Glomerular visceral epithelial cell (primary cell): ENCODE measurements at regions not wholly inside any gene's neighbourhood (a gene's known extent, or its start where the extent isn't known, plus 50 kb on each side); places are given as distances from the start of the nearest gene placed in this dataset.

ENCODE experiments used
- DNase-seq: peaks from one replicate; pipeline ENCODE4 v3.0.0-alpha.2; 2016; ENCODE audit errors: extremely low spot score

- DNase-seq, result no peak
Observed at GRCh38 chr2:16296331-16297250, 356.2 kb downstream of the MYCN start.

- DNase-seq, result no peak
Observed at GRCh38 chr2:16296038-16296290, 355.6 kb downstream of the MYCN start.

- DNase-seq, result no peak
Observed at GRCh38 chr2:16294791-16295190, 354.4 kb downstream of the MYCN start.

- no peak for DNase-seq
Observed at GRCh38 chr2:16293871-16294270, 353.5 kb downstream of the MYCN start.

DNA sequence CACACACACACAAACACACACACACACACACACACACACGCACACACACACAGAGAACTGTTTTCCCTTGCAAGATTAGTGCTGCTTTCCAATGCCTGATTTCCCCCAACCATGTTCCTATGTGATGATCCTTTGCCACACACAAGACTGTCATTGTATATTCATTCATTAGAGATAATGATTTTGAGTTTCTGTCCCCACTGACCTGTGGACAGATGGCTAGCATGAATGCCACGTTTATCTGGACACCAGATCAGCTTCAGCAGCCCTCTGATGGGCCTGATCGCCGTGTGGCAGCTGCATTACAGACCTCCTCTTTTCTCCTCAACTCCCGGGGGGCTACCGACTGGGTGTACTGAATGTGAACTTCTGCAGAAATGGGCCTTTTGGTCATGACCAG, 353.0 kb downstream of the MYCN start:
- DNase-seq, result no peak

- DNase-seq, result no peak
Observed at GRCh38 chr2:16291731-16292550, 351.6 kb downstream of the MYCN start.

DNA sequence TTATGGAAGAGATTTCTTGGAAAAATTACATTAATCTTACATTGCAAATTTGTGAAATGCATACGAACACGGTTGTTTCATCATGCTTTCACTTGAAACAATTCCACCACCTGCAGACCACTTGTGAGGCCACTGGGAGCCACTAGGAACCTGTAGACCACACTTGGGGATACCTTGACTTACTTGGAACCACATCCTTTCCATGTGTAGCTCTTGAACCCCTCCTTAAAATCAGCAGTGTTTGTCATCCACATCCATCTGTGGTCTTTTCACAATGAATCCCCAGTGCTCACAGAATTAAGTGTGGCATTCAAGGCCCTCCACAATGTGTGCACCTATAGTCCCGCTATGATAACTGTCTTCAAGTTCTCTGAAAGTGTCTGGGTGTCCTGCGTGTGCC, 350.9 kb downstream of the MYCN start:
- DNase-seq, result no peak

GRCh38 chr2:16290311-16291020, 350.1 kb downstream of the MYCN start:
- DNase-seq, result no peak

DNA sequence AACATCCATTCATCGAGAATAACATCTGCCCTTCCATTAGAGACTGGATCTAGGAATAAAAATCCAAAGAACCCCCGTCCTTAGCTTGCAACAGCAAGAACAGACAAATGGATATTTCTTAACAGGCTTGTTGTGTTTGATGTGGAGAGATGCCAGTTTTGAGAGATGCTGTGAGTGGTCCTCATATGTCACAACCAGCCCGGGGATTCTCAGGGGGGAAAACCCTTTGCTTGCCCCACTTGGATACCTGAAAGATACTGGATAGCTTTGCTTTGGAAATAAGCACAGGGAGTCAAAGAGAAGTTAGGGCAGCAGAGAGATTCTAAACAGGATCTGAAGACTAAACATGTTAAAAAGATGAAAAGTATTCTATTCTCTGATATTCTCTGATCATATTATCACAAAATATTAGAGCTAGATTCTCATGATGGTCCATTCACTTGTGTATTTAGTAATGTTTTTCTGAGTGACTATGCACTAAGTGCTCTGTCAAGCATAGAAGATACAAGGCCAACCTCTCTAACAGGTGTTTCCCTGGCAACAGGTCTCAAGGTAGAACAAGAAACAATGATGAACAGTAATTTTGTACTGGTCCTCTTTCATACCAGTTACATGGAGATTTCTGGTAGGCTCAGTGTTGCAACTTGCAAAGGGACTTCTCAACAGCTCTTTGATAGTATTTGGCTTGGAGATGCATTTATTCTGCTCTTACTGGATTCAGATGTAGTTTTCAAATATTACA, 348.2 kb downstream of the MYCN start:
- DNase-seq, result no peak

GRCh38 chr2:16287831-16288230, 347.5 kb downstream of the MYCN start:
- no peak for DNase-seq

- DNase-seq, result no peak
Observed at GRCh38 chr2:16287281-16287680, 346.9 kb downstream of the MYCN start.

DNA sequence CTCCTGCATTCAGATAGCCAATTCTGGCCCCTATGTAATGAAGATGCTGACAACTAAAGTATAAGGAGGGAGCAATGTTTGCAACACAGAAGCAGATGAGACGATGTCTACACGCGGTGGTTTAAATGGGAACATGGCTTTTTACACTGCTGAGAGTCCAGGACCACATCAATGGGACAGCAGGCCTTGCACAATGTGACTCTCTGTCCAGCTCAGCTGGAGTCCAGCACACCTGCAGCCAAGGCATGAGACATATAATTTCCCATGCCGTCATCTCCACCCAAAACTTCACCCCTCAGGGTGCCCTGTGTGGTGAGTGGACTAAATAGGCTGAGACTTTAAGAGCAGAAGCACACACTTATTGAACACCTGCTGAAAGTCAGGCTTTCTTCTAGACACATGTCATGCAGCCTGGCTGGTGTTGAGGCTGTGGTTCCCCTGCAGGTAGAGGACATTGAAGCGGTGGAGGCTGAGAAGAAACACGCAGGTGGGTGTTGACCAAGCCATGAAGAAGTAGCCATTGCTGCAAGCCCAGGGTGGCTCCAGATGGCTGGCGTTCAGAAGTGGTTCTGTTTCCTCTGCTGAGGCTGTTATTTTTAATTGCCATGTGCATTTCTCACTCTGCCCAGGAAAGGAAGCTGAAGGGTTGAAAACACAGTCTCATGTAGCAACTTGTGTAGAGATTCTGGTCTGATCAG, 345.6 kb downstream of the MYCN start:
- no peak for DNase-seq

DNA sequence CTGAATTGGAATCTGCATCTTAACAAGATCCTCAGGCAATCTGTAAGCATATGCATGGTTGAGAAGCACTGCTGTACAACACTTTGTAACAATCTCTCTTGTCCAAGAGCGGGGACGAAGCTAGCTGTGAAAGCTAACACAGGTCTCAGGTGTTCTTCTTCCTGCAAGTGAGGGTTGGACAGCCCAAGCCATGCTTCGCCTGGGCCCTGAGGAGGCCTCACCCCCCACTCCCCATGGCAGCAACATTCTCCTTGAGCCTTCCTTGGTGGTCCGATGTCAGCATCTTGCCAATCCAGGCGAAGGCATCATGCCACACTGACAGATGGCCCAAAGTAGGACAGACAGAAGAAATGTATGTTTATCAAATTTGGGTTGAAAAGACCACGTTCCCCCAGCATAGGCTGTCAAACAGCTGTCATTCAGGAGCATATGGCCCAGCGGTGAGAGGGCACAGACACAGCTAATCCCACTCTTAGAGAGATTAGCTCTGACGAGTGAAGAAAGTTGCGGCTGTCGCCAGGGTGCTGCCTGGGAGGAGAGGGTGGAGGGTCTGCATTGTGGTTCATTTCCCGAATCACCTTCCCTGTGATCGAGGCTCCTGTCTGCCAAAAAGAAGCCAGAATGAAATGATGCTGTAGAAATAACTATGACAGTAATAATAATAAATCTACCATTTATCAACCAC, 344.7 kb downstream of the MYCN start:
- DNase-seq, result no peak

GRCh38 chr2:16283071-16283850, 342.9 kb downstream of the MYCN start:
- no peak for DNase-seq

DNA sequence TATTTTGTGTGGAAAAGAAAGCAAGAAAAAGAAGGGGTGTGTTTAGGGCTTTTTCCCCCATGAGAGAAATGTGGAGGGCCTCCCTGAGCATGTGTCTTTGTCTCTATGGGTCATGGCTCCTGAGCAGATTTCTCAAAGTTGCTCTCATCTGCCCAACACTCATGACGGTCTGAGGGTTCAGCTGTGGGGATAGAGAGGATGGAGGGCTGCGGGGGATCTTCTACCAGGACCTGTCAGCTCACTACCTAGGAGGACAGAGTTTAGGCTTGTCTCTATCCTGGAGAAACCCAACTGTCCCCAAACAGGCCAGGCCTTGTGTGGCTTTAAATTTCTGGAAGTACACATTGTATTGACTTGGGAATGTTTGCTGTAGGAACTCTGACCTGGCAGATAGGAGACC, 342.2 kb downstream of the MYCN start:
- no peak for DNase-seq

DNA sequence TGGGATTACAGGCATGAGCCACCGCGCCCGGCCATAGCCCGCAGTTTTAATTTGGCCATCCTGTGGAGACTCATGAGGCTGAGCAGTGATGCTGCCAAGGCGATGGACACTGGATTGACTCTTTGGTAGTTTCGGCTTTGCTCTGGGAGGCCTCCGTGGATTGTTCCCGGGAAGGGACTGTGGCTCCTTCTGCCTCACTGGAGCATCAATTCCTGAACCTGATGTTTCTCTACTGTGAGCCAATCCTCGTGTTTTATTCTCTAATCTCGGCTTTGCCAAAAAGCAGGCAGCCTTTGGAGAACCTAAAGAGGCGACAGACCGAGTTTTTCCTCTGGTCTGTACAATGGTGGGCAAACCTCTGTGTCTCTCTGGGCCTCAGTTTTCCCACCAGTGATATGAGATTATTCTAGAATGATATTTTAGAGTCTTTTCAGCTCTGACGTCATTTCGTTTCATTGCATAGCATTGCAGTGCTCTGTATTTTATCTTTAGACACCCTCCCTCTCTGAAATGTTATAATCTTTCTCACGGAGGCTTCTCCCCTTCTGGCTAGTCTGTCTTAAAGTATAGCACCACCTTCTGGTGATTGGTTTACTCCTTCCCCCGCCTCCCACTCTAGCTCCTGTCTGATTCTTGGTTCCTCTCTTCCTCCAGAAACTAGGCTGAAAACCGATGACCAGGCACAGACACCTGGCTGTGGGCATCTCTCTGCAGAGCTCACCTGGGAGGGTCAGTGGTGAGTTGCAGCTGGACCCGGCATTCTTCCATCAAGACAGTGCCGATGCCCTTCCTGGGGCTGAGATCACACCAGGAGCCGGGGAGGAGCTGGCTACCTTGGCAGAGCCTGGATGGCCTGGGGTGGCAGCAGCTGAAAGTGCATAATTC, 341.3 kb downstream of the MYCN start:
- DNase-seq, result no peak

- no peak for DNase-seq
Observed at GRCh38 chr2:16280081-16280480, 339.7 kb downstream of the MYCN start.

DNA sequence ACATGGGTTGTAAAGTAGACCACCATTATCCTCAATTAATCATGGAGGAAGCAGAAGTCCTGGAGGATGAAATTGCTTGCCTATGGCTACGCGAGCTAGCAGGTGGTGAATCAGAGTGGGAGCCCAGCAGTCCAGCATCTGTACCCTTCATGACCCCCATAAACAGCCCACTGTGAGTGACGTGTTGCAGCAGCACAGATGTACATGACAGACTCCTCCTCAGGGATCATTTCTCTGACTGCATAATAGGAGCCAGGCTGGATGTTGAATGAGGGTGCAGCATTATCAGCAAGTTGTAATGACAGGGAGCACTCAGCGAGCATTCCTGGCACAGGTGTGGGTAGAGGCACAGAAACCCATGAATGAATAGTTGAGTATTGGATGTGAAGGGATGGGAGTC, 339.3 kb downstream of the MYCN start:
- DNase-seq, result no peak

GRCh38 chr2:16279201-16279570, 338.8 kb downstream of the MYCN start:
- DNase-seq, result no peak
